Uterus (tissue), 3 donors: ENCODE measurements at regions not wholly inside any gene's neighbourhood (a gene's known extent, or its start where the extent isn't known, plus 50 kb on each side); places are given as distances from the start of the nearest gene placed in this dataset.
A peak's percentile ranks its signal among the peaks of the same experiment; 100 is the strongest.

Experiments used
- DNase-seq, 2 donors: peaks; one replicate each; pipeline ENCODE4 v3.0.0-alpha.2; 2019 to 2020
- H3K27ac ChIP-seq, 2 donors: fragments of 200-600 bp; sonication (generic); 1 replicate in 1 of 2; 2 replicates in 1 of 2; pipeline ENCODE4 v1.5.1; 2016 to 2018
- H3K27me3 ChIP-seq, 2 donors: fragments of 200-600 bp; sonication (generic); one replicate each; pipeline ENCODE4 v1.5.1; 2018 to 2019; ENCODE audit warnings: control low read depth in 1 of 2
- H3K36me3 ChIP-seq, 2 donors: fragments of 200-600 bp; sonication (generic); one replicate each; pipeline ENCODE4 v1.5.1; 2019; ENCODE audit warnings: control low read depth in 1 of 2
- H3K4me1 ChIP-seq, 2 donors: fragments of 200-600 bp; sonication (generic); one replicate each; pipeline ENCODE4 v1.5.1; 2018 to 2019; ENCODE audit warnings: control low read depth in 1 of 2
- H3K4me3 ChIP-seq, 2 donors: fragments of 200-600 bp; sonication (generic); 1 replicate in 1 of 2; 2 replicates in 1 of 2; pipeline ENCODE4 v1.5.1; 2018 to 2019; ENCODE audit warnings: mild to moderate bottlenecking in 1 of 2
- H3K9me3 ChIP-seq, 2 donors: fragments of 200-600 bp; sonication (generic); one replicate each; pipeline ENCODE4 v1.5.1; 2019; ENCODE audit warnings: control low read depth in 1 of 2
- CTCF ChIP-seq, 4 experiments: fragments of 200-600 bp in 2 of 4; fragments of 450-650 bp in 2 of 4; sonication (generic) in 2 of 4; IDR thresholded peaks; one replicate each; pipeline ENCODE4 v1.5.1; 2016 to 2019; ENCODE audit warnings: antibody characterized with exemption in 4 of 4, mild to moderate bottlenecking in 2 of 4, moderate library complexity in 1 of 4
- POLR2A ChIP-seq, 2 donors: fragments of 450-650 bp; IDR thresholded peaks; one replicate each; pipeline ENCODE4 v1.6.1; 2016; ENCODE audit warnings: antibody characterized with exemption in 2 of 2, mild to moderate bottlenecking in 1 of 2, moderate library complexity in 1 of 2
- intact Hi-C: fragments of 100-400 bp; cut with DNase I; formaldehyde crosslinking; loops from one replicate; pipeline ENCODE4 v1.15.1; 2023; ENCODE audit warnings: low total_unique reads
- donor health status: DM: yes; HTN: yes; CAD: no.

- no peak for TF ChIP-seq POLR2A (IDR thresholded peaks at IDR 0.05)
- no peak for TF ChIP-seq CTCF (IDR thresholded peaks at IDR 0.05)
- intact Hi-C loops, result no loop called here
- Histone ChIP-seq H3K27ac (no peak overlapping the region), H3K4me3 (no peak overlapping the region), H3K36me3 (no peaks in the 10 kb centered on the region), H3K9me3 (no peaks in the 10 kb centered on the region), H3K27me3 (no peaks in the 10 kb centered on the region), H3K4me1 (no peaks in the 10 kb centered on the region)
- DNase-seq, result no peak
Observed at GRCh38 chr3:150242220-150242936, 165.7 kb upstream of the TSC22D2 start.

- no peak for DNase-seq
- Histone ChIP-seq H3K36me3 (no peaks in the 10 kb centered on the region), H3K27me3 (no peaks in the 10 kb centered on the region), H3K9me3 (no peaks in the 10 kb centered on the region), H3K27ac (no peak overlapping the region), H3K4me1 (no peaks in the 10 kb centered on the region), H3K4me3 (no peak overlapping the region)
- no peak for TF ChIP-seq POLR2A (IDR thresholded peaks at IDR 0.05)
- no peak for TF ChIP-seq CTCF (IDR thresholded peaks at IDR 0.05)
- intact Hi-C loops, result no loop called here
Observed at GRCh38 chr3:150240891-150241290, 167.2 kb upstream of the TSC22D2 start.

GRCh38 chr3:150239766-150240165, 168.3 kb upstream of the TSC22D2 start:
- intact Hi-C loops, result no loop called here
- Histone ChIP-seq H3K4me3 (no peak overlapping the region), H3K36me3 (no peaks in the 10 kb centered on the region), H3K27me3 (no peaks in the 10 kb centered on the region), H3K9me3 (no peaks in the 10 kb centered on the region), H3K27ac (no peak overlapping the region), H3K4me1 (no peaks in the 10 kb centered on the region)
- TF ChIP-seq POLR2A (IDR thresholded peaks at IDR 0.05) (no peak), CTCF (IDR thresholded peaks at IDR 0.05) (no peak)
- no peak for DNase-seq

- Histone ChIP-seq H3K27ac (peak overlapping the region in 1 of 2 donors; percentile 85), H3K9me3 (no peaks in the 10 kb centered on the region), H3K4me1 (no peaks in the 10 kb centered on the region), H3K27me3 (no peaks in the 10 kb centered on the region), H3K36me3 (no peaks in the 10 kb centered on the region), H3K4me3 (no peak overlapping the region)
- intact Hi-C loops, result no loop called here
- no peak for DNase-seq
- TF ChIP-seq CTCF (IDR thresholded peaks at IDR 0.05) (peak in 1 of 4 experiments; percentile 21), POLR2A (IDR thresholded peaks at IDR 0.05) (no peak)
Observed at GRCh38 chr3:150238995-150239619, 169.0 kb upstream of the TSC22D2 start.

- Histone ChIP-seq H3K4me1 (no peaks in the 10 kb centered on the region), H3K9me3 (no peaks in the 10 kb centered on the region), H3K27me3 (no peaks in the 10 kb centered on the region), H3K27ac (peak overlapping the region; percentile 80 to 85), H3K36me3 (no peaks in the 10 kb centered on the region), H3K4me3 (no peak overlapping the region)
- no peak for DNase-seq
- intact Hi-C loops, result no loop called here
- TF ChIP-seq CTCF (IDR thresholded peaks at IDR 0.05), result no peak
- TF ChIP-seq POLR2A (IDR thresholded peaks at IDR 0.05), result no peak
Observed at GRCh38 chr3:150238048-150238802, 169.9 kb upstream of the TSC22D2 start.
